ENCODE measurements at regions not wholly inside any gene's neighbourhood (a gene's known extent, or its start where the extent isn't known, plus 50 kb on each side); places are given as distances from the start of the nearest gene placed in this dataset.

GRCh38 chr5:125011947-125012346 lies 265.5 kb upstream of the ZNF608 start:
- DNase-seq = no peak
- no peak overlapping the region for H3K4me3 Mint-ChIP-seq
- CTCF ChIA-PET = no interaction called here
- H3K27me3 Mint-ChIP-seq = no peaks in the 10 kb centered on the region
- H3K4me1 Mint-ChIP-seq = no peaks in the 10 kb centered on the region
- H3K27ac Mint-ChIP-seq = no peak overlapping the region
- H3K36me3 Mint-ChIP-seq = no peaks in the 10 kb centered on the region
- no peaks in the 10 kb centered on the region for H3K9me3 Mint-ChIP-seq

- H3K36me3 Mint-ChIP-seq = no peaks in the 10 kb centered on the region
- no peaks in the 10 kb centered on the region for H3K27me3 Mint-ChIP-seq
- no peaks in the 10 kb centered on the region for H3K4me1 Mint-ChIP-seq
- DNase-seq = no peak
- CTCF ChIA-PET = no interaction called here
- H3K9me3 Mint-ChIP-seq = no peaks in the 10 kb centered on the region
- no peak overlapping the region for H3K27ac Mint-ChIP-seq
- no peak overlapping the region for H3K4me3 Mint-ChIP-seq
These were observed 266.4 kb upstream of the ZNF608 start for GRCh38 chr5:125012727-125013451.

GRCh38 chr5:125014202-125014601 lies 267.8 kb upstream of the ZNF608 start:
- CTCF ChIA-PET = no interaction called here
- Mint-ChIP-seq H3K27me3 (no peaks in the 10 kb centered on the region), H3K9me3 (no peaks in the 10 kb centered on the region), H3K4me3 (no peak overlapping the region), H3K4me1 (no peaks in the 10 kb centered on the region), H3K36me3 (no peaks in the 10 kb centered on the region), H3K27ac (no peak overlapping the region)
- no peak for DNase-seq

GRCh38 chr5:125017796-125018195 lies 271.4 kb upstream of the ZNF608 start:
- no peaks in the 10 kb centered on the region for H3K36me3 Mint-ChIP-seq
- H3K27ac Mint-ChIP-seq = no peak overlapping the region
- H3K4me1 Mint-ChIP-seq = no peaks in the 10 kb centered on the region
- H3K27me3 Mint-ChIP-seq = no peaks in the 10 kb centered on the region
- H3K9me3 Mint-ChIP-seq = no peaks in the 10 kb centered on the region
- CTCF ChIA-PET = no interaction called here
- no peak overlapping the region for H3K4me3 Mint-ChIP-seq
- DNase-seq = no peak

GRCh38 chr5:125023673-125024072 lies 277.2 kb upstream of the ZNF608 start:
- H3K27ac Mint-ChIP-seq = no peak overlapping the region
- no peaks in the 10 kb centered on the region for H3K4me1 Mint-ChIP-seq
- no peaks in the 10 kb centered on the region for H3K27me3 Mint-ChIP-seq
- DNase-seq = no peak
- no peak overlapping the region for H3K4me3 Mint-ChIP-seq
- H3K36me3 Mint-ChIP-seq = no peaks in the 10 kb centered on the region
- H3K9me3 Mint-ChIP-seq = peaks cover 3% of the 10 kb centered on the region
- CTCF ChIA-PET = no interaction called here

- Mint-ChIP-seq H3K27ac (no peak overlapping the region), H3K36me3 (no peaks in the 10 kb centered on the region), H3K4me3 (no peak overlapping the region), H3K4me1 (no peaks in the 10 kb centered on the region), H3K9me3 (peaks cover 6% of the 10 kb centered on the region), H3K27me3 (no peaks in the 10 kb centered on the region)
- DNase-seq = no peak
- CTCF ChIA-PET = no interaction called here
These were observed 280.7 kb upstream of the ZNF608 start for GRCh38 chr5:125026867-125027731.

GRCh38 chr5:125032286-125032685 lies 285.8 kb upstream of the ZNF608 start:
- CTCF ChIA-PET = no interaction called here
- Mint-ChIP-seq H3K27ac (no peak overlapping the region), H3K9me3 (peaks cover 6% of the 10 kb centered on the region), H3K4me3 (no peak overlapping the region), H3K36me3 (no peaks in the 10 kb centered on the region), H3K4me1 (no peaks in the 10 kb centered on the region), H3K27me3 (no peaks in the 10 kb centered on the region)
- no peak for DNase-seq

- Mint-ChIP-seq H3K4me3 (no peak overlapping the region), H3K36me3 (no peaks in the 10 kb centered on the region), H3K4me1 (no peaks in the 10 kb centered on the region), H3K27me3 (no peaks in the 10 kb centered on the region), H3K9me3 (peaks cover 2% of the 10 kb centered on the region), H3K27ac (no peak overlapping the region)
- DNase-seq = no peak
- CTCF ChIA-PET = no interaction called here
These were observed 287.2 kb upstream of the ZNF608 start for GRCh38 chr5:125033602-125034001.

GRCh38 chr5:125034331-125034730 lies 287.9 kb upstream of the ZNF608 start:
- Mint-ChIP-seq H3K4me3 (no peak overlapping the region), H3K27me3 (no peaks in the 10 kb centered on the region), H3K9me3 (peaks cover 2% of the 10 kb centered on the region), H3K36me3 (no peaks in the 10 kb centered on the region), H3K27ac (no peak overlapping the region), H3K4me1 (no peaks in the 10 kb centered on the region)
- no peak for DNase-seq
- CTCF ChIA-PET = no interaction called here

GRCh38 chr5:125036494-125036893 lies 290.1 kb upstream of the ZNF608 start:
- H3K36me3 Mint-ChIP-seq = no peaks in the 10 kb centered on the region
- CTCF ChIA-PET = no interaction called here
- H3K27ac Mint-ChIP-seq = no peak overlapping the region

GRCh38 chr5:125037020-125037419 lies 290.6 kb upstream of the ZNF608 start:
- Mint-ChIP-seq H3K4me1 (no peaks in the 10 kb centered on the region), H3K27me3 (no peaks in the 10 kb centered on the region), H3K36me3 (no peaks in the 10 kb centered on the region), H3K4me3 (no peak overlapping the region), H3K9me3 (no peaks in the 10 kb centered on the region), H3K27ac (no peak overlapping the region)
- DNase-seq = no peak
- CTCF ChIA-PET = no interaction called here

More at GRCh38 chr5:125036494-125036893, 290.1 kb upstream of the ZNF608 start:
- Mint-ChIP-seq H3K4me1 (no peaks in the 10 kb centered on the region), H3K9me3 (no peaks in the 10 kb centered on the region), H3K27me3 (no peaks in the 10 kb centered on the region), H3K4me3 (no peak overlapping the region)
- DNase-seq = no peak

GRCh38 chr5:125037530-125037929 lies 291.1 kb upstream of the ZNF608 start:
- no peaks in the 10 kb centered on the region for H3K36me3 Mint-ChIP-seq
- H3K4me1 Mint-ChIP-seq = no peaks in the 10 kb centered on the region
- H3K9me3 Mint-ChIP-seq = no peaks in the 10 kb centered on the region
- CTCF ChIA-PET = no interaction called here
- H3K27ac Mint-ChIP-seq = no peak overlapping the region
- no peaks in the 10 kb centered on the region for H3K27me3 Mint-ChIP-seq
- no peak for DNase-seq
- H3K4me3 Mint-ChIP-seq = no peak overlapping the region

GRCh38 chr5:125038477-125038876 lies 292.0 kb upstream of the ZNF608 start:
- Mint-ChIP-seq H3K27ac (no peak overlapping the region), H3K27me3 (no peaks in the 10 kb centered on the region), H3K36me3 (no peaks in the 10 kb centered on the region), H3K9me3 (no peaks in the 10 kb centered on the region), H3K4me1 (no peaks in the 10 kb centered on the region), H3K4me3 (no peak overlapping the region)
- DNase-seq = no peak
- CTCF ChIA-PET = no interaction called here

- H3K36me3 Mint-ChIP-seq = no peaks in the 10 kb centered on the region
- no peaks in the 10 kb centered on the region for H3K4me1 Mint-ChIP-seq
- no peak overlapping the region for H3K4me3 Mint-ChIP-seq
- H3K27me3 Mint-ChIP-seq = no peaks in the 10 kb centered on the region
- no peak overlapping the region for H3K27ac Mint-ChIP-seq
- CTCF ChIA-PET = no interaction called here
- no peak for DNase-seq
- peaks cover 2% of the 10 kb centered on the region for H3K9me3 Mint-ChIP-seq
These were observed 295.4 kb upstream of the ZNF608 start for GRCh38 chr5:125041798-125042197.

- CTCF ChIA-PET = no interaction called here
- DNase-seq = no peak
- Mint-ChIP-seq H3K4me3 (no peak overlapping the region), H3K27me3 (no peaks in the 10 kb centered on the region), H3K27ac (no peak overlapping the region), H3K4me1 (no peaks in the 10 kb centered on the region), H3K9me3 (peaks cover 2% of the 10 kb centered on the region), H3K36me3 (no peaks in the 10 kb centered on the region)
These were observed 295.9 kb upstream of the ZNF608 start for GRCh38 chr5:125042261-125042890.
